ENCODE measurements at regions not wholly inside any gene's neighbourhood (a gene's known extent, or its start where the extent isn't known, plus 50 kb on each side); places are given as distances from the start of the nearest gene placed in this dataset.
"Not testable (repeated sequence)": the region's sequence is repeated elsewhere in the genome, so short reads cannot be mapped to it uniquely, and the experiment has no call there.

GRCh38 chr1:193877920-193878319 is 691.5 kb upstream of the B3GALT2 start:
- not testable (repeated sequence) for H3K36me3 ChIP-seq (ENCODE audit: control insufficient read depth, insufficient read depth, low read length); DNase-seq (ENCODE audit: low read depth, low spot score); H3K4me1 ChIP-seq (ENCODE audit: control insufficient read depth, insufficient read depth, low read length); H3K27me3 ChIP-seq (ENCODE audit: control insufficient read depth, insufficient read depth, low read length); H3K9me3 ChIP-seq (ENCODE audit: control insufficient read depth, insufficient read depth, low read length); H3K27ac ChIP-seq (ENCODE audit: low read length); H3K4me3 ChIP-seq (ENCODE audit: low read length)
- no CpG with 5 or more reads among the region's 1 CpG for WGBS (ENCODE audit: insufficient coverage, insufficient read length)

- no peak for DNase-seq (ENCODE audit: low read depth, low spot score)
- H3K4me1 ChIP-seq (ENCODE audit: control insufficient read depth, insufficient read depth, low read length): no peaks in the 10 kb centered on the region
- WGBS (ENCODE audit: insufficient coverage, insufficient read length): no CpG with 5 or more reads among the region's 5 CpGs
- no peaks in the 10 kb centered on the region for H3K27me3 ChIP-seq (ENCODE audit: control insufficient read depth, insufficient read depth, low read length)
- no peak overlapping the region for H3K4me3 ChIP-seq (ENCODE audit: low read length)
- no peaks in the 10 kb centered on the region for H3K9me3 ChIP-seq (ENCODE audit: control insufficient read depth, insufficient read depth, low read length)
- no peaks in the 10 kb centered on the region for H3K36me3 ChIP-seq (ENCODE audit: control insufficient read depth, insufficient read depth, low read length)
- H3K27ac ChIP-seq (ENCODE audit: low read length): no peak overlapping the region
Measured at GRCh38 chr1:193868425-193868824, 682.0 kb upstream of the B3GALT2 start.

- H3K9me3 ChIP-seq (ENCODE audit: control insufficient read depth, insufficient read depth, low read length): no peaks in the 10 kb centered on the region
- WGBS (ENCODE audit: insufficient coverage, insufficient read length): no CpG with 5 or more reads among the region's 6 CpGs
- no peak overlapping the region for H3K4me3 ChIP-seq (ENCODE audit: low read length)
- H3K4me1 ChIP-seq (ENCODE audit: control insufficient read depth, insufficient read depth, low read length): no peaks in the 10 kb centered on the region
- no peaks in the 10 kb centered on the region for H3K27me3 ChIP-seq (ENCODE audit: control insufficient read depth, insufficient read depth, low read length)
- DNase-seq (ENCODE audit: low read depth, low spot score): no peak
- H3K36me3 ChIP-seq (ENCODE audit: control insufficient read depth, insufficient read depth, low read length): no peaks in the 10 kb centered on the region
- H3K27ac ChIP-seq (ENCODE audit: low read length): no peak overlapping the region
Measured at GRCh38 chr1:193856261-193856660, 669.8 kb upstream of the B3GALT2 start.

- no peak for DNase-seq (ENCODE audit: low read depth, low spot score)
- Histone ChIP-seq H3K27me3 (ENCODE audit: control insufficient read depth, insufficient read depth, low read length) (no peaks in the 10 kb centered on the region), H3K4me3 (ENCODE audit: low read length) (no peak overlapping the region), H3K4me1 (ENCODE audit: control insufficient read depth, insufficient read depth, low read length) (peaks cover 2% of the 10 kb centered on the region; the same call in 1 of the 2 replicates), H3K9me3 (ENCODE audit: control insufficient read depth, insufficient read depth, low read length) (no peaks in the 10 kb centered on the region), H3K36me3 (ENCODE audit: control insufficient read depth, insufficient read depth, low read length) (no peaks in the 10 kb centered on the region), H3K27ac (ENCODE audit: low read length) (no peak overlapping the region)
- no CpG with 5 or more reads among the region's 2 CpGs for WGBS (ENCODE audit: insufficient coverage, insufficient read length)
Measured at GRCh38 chr1:193850745-193851144, 664.3 kb upstream of the B3GALT2 start.

GRCh38 chr1:193846876-193847604 is 660.6 kb upstream of the B3GALT2 start:
- peaks cover 2% of the 10 kb centered on the region; the same call in 1 of the 2 replicates for H3K4me1 ChIP-seq (ENCODE audit: control insufficient read depth, insufficient read depth, low read length)
- no peak overlapping the region for H3K27ac ChIP-seq (ENCODE audit: low read length)
- H3K27me3 ChIP-seq (ENCODE audit: control insufficient read depth, insufficient read depth, low read length): no peaks in the 10 kb centered on the region
- DNase-seq (ENCODE audit: low read depth, low spot score): no peak
- H3K36me3 ChIP-seq (ENCODE audit: control insufficient read depth, insufficient read depth, low read length): no peaks in the 10 kb centered on the region
- H3K4me3 ChIP-seq (ENCODE audit: low read length): no peak overlapping the region
- no CpG with 5 or more reads among the region's 2 CpGs for WGBS (ENCODE audit: insufficient coverage, insufficient read length)
- no peaks in the 10 kb centered on the region for H3K9me3 ChIP-seq (ENCODE audit: control insufficient read depth, insufficient read depth, low read length)

- WGBS (ENCODE audit: insufficient coverage, insufficient read length): no CpG with 5 or more reads among the region's 3 CpGs
- H3K4me3 ChIP-seq (ENCODE audit: low read length): no peak overlapping the region
- peaks cover 2% of the 10 kb centered on the region; the same call in 1 of the 2 replicates for H3K4me1 ChIP-seq (ENCODE audit: control insufficient read depth, insufficient read depth, low read length)
- no peak for DNase-seq (ENCODE audit: low read depth, low spot score)
- H3K36me3 ChIP-seq (ENCODE audit: control insufficient read depth, insufficient read depth, low read length): no peaks in the 10 kb centered on the region
- no peak overlapping the region for H3K27ac ChIP-seq (ENCODE audit: low read length)
- no peaks in the 10 kb centered on the region for H3K27me3 ChIP-seq (ENCODE audit: control insufficient read depth, insufficient read depth, low read length)
- no peaks in the 10 kb centered on the region for H3K9me3 ChIP-seq (ENCODE audit: control insufficient read depth, insufficient read depth, low read length)
Measured at GRCh38 chr1:193846411-193846810, 660.0 kb upstream of the B3GALT2 start.

- no peak overlapping the region for H3K27ac ChIP-seq (ENCODE audit: low read length)
- no peaks in the 10 kb centered on the region for H3K4me1 ChIP-seq (ENCODE audit: control insufficient read depth, insufficient read depth, low read length)
- H3K36me3 ChIP-seq (ENCODE audit: control insufficient read depth, insufficient read depth, low read length): no peaks in the 10 kb centered on the region
- no CpG with 5 or more reads among the region's 2 CpGs for WGBS (ENCODE audit: insufficient coverage, insufficient read length)
- H3K27me3 ChIP-seq (ENCODE audit: control insufficient read depth, insufficient read depth, low read length): no peaks in the 10 kb centered on the region
- no peak for DNase-seq (ENCODE audit: low read depth, low spot score)
- no peak overlapping the region for H3K4me3 ChIP-seq (ENCODE audit: low read length)
- H3K9me3 ChIP-seq (ENCODE audit: control insufficient read depth, insufficient read depth, low read length): no peaks in the 10 kb centered on the region
Measured at GRCh38 chr1:193841857-193842256, 655.4 kb upstream of the B3GALT2 start.

GRCh38 chr1:193831465-193831864 is 645.1 kb upstream of the B3GALT2 start:
- no peak for DNase-seq (ENCODE audit: low read depth, low spot score)
- Histone ChIP-seq H3K9me3 (ENCODE audit: control insufficient read depth, insufficient read depth, low read length) (no peaks in the 10 kb centered on the region), H3K36me3 (ENCODE audit: control insufficient read depth, insufficient read depth, low read length) (no peaks in the 10 kb centered on the region), H3K4me1 (ENCODE audit: control insufficient read depth, insufficient read depth, low read length) (no peaks in the 10 kb centered on the region), H3K27me3 (ENCODE audit: control insufficient read depth, insufficient read depth, low read length) (no peaks in the 10 kb centered on the region), H3K4me3 (ENCODE audit: low read length) (no peak overlapping the region), H3K27ac (ENCODE audit: low read length) (no peak overlapping the region)
- WGBS (ENCODE audit: insufficient coverage, insufficient read length): no CpG with 5 or more reads among the region's 1 CpG

- no CpG with 5 or more reads among the region's 1 CpG for WGBS (ENCODE audit: insufficient coverage, insufficient read length)
- Histone ChIP-seq H3K4me1 (ENCODE audit: control insufficient read depth, insufficient read depth, low read length) (no peaks in the 10 kb centered on the region), H3K27ac (ENCODE audit: low read length) (no peak overlapping the region), H3K9me3 (ENCODE audit: control insufficient read depth, insufficient read depth, low read length) (no peaks in the 10 kb centered on the region), H3K27me3 (ENCODE audit: control insufficient read depth, insufficient read depth, low read length) (no peaks in the 10 kb centered on the region), H3K4me3 (ENCODE audit: low read length) (no peak overlapping the region), H3K36me3 (ENCODE audit: control insufficient read depth, insufficient read depth, low read length) (no peaks in the 10 kb centered on the region)
- DNase-seq (ENCODE audit: low read depth, low spot score): no peak
Measured at GRCh38 chr1:193827516-193827915, 641.1 kb upstream of the B3GALT2 start.

GRCh38 chr1:193819376-193819775 is 633.0 kb upstream of the B3GALT2 start:
- H3K4me3 ChIP-seq (ENCODE audit: low read length): no peak overlapping the region
- no peaks in the 10 kb centered on the region for H3K9me3 ChIP-seq (ENCODE audit: control insufficient read depth, insufficient read depth, low read length)
- no peaks in the 10 kb centered on the region for H3K4me1 ChIP-seq (ENCODE audit: control insufficient read depth, insufficient read depth, low read length)
- no peak overlapping the region for H3K27ac ChIP-seq (ENCODE audit: low read length)
- H3K27me3 ChIP-seq (ENCODE audit: control insufficient read depth, insufficient read depth, low read length): no peaks in the 10 kb centered on the region
- no peaks in the 10 kb centered on the region for H3K36me3 ChIP-seq (ENCODE audit: control insufficient read depth, insufficient read depth, low read length)
- DNase-seq (ENCODE audit: low read depth, low spot score): no peak

- no CpG with 5 or more reads among the region's 2 CpGs for WGBS (ENCODE audit: insufficient coverage, insufficient read length)
- no peaks in the 10 kb centered on the region for H3K36me3 ChIP-seq (ENCODE audit: control insufficient read depth, insufficient read depth, low read length)
- H3K4me3 ChIP-seq (ENCODE audit: low read length): no peak overlapping the region
- H3K27me3 ChIP-seq (ENCODE audit: control insufficient read depth, insufficient read depth, low read length): no peaks in the 10 kb centered on the region
- no peaks in the 10 kb centered on the region for H3K4me1 ChIP-seq (ENCODE audit: control insufficient read depth, insufficient read depth, low read length)
- no peak for DNase-seq (ENCODE audit: low read depth, low spot score)
- H3K9me3 ChIP-seq (ENCODE audit: control insufficient read depth, insufficient read depth, low read length): no peaks in the 10 kb centered on the region
- no peak overlapping the region for H3K27ac ChIP-seq (ENCODE audit: low read length)
Measured at GRCh38 chr1:193807208-193807607, 620.8 kb upstream of the B3GALT2 start.

Data from iPS DF 6.9 (cell line).